NCI-H1417 (cell line): ENCODE measurements at regions not wholly inside any gene's neighbourhood (a gene's known extent, or its start where the extent isn't known, plus 50 kb on each side); places are given as distances from the start of the nearest gene placed in this dataset.
"Not testable (repeated sequence)": the region's sequence is repeated elsewhere in the genome, so short reads cannot be mapped to it uniquely, and the experiment has no call there.

Experiments used
- DNase-seq, 3 experiments: peaks; one replicate each; lab custom pipeline; 2025; lab: John Stamatoyannopoulos, UW

GRCh38 chr12:72723732-72724131 lies 451.6 kb downstream of the TRHDE start:
- DNase-seq: no peak

GRCh38 chr12:72729451-72730010 lies 457.4 kb downstream of the TRHDE start:
- no peak for DNase-seq

- DNase-seq: peak in 2 of 3 experiments; percentile 2 to 69
Measured at GRCh38 chr12:72734581-72734980, 462.4 kb downstream of the TRHDE start.

- DNase-seq: no peak
Measured at GRCh38 chr12:72738811-72739210, 466.6 kb downstream of the TRHDE start.

- DNase-seq: no peak
Measured at GRCh38 chr12:72740064-72740463, 467.9 kb downstream of the TRHDE start.

- DNase-seq: no peak
Measured at GRCh38 chr12:72742568-72742967, 470.4 kb downstream of the TRHDE start.

- no peak for DNase-seq
Measured at GRCh38 chr12:72746048-72746447, 473.9 kb downstream of the TRHDE start.

GRCh38 chr12:72747111-72747849 lies 475.1 kb downstream of the TRHDE start:
- DNase-seq: no peak

GRCh38 chr12:72748971-72749370 lies 476.8 kb downstream of the TRHDE start:
- DNase-seq: no peak

- DNase-seq: no peak
Measured at GRCh38 chr12:72753571-72753970, 481.4 kb downstream of the TRHDE start.

GRCh38 chr12:72754026-72754425 lies 481.9 kb downstream of the TRHDE start:
- DNase-seq: not testable (repeated sequence)

- DNase-seq: no peak
Measured at GRCh38 chr12:72766517-72766916, 494.3 kb downstream of the TRHDE start.

- no peak for DNase-seq
Measured at GRCh38 chr12:72774023-72774422, 501.9 kb downstream of the TRHDE start.

GRCh38 chr12:72777806-72778205 lies 505.6 kb downstream of the TRHDE start:
- DNase-seq: peak in 2 of 3 experiments; percentile 41 to 93

- DNase-seq: no peak
Measured at GRCh38 chr12:72790273-72790672, 518.1 kb downstream of the TRHDE start.

- DNase-seq: no peak
Measured at GRCh38 chr12:72792889-72793288, 520.7 kb downstream of the TRHDE start.

- DNase-seq: no peak
Measured at GRCh38 chr12:72793796-72794195, 521.6 kb downstream of the TRHDE start.

- DNase-seq: no peak
Measured at GRCh38 chr12:72815421-72815820, 543.3 kb downstream of the TRHDE start.

- DNase-seq: no peak
Measured at GRCh38 chr12:72828662-72829324, 556.6 kb downstream of the TRHDE start.

GRCh38 chr12:72829838-72830237 lies 557.7 kb downstream of the TRHDE start:
- peak in 1 of 3 experiments; percentile 23 for DNase-seq

GRCh38 chr12:72832024-72832423 lies 559.9 kb downstream of the TRHDE start:
- no peak for DNase-seq

GRCh38 chr12:72836194-72836593 lies 564.0 kb downstream of the TRHDE start:
- DNase-seq: peak in 2 of 3 experiments; percentile 34 to 84

GRCh38 chr12:72839696-72840095 lies 567.5 kb downstream of the TRHDE start:
- DNase-seq: no peak
